Mucosa of descending colon (tissue), 3 donors: ENCODE measurements at regions not wholly inside any gene's neighbourhood (a gene's known extent, or its start where the extent isn't known, plus 50 kb on each side); places are given as distances from the start of the nearest gene placed in this dataset.
"Not testable (repeated sequence)": the region's sequence is repeated elsewhere in the genome, so short reads cannot be mapped to it uniquely, and the experiment has no call there.

Experiments
- ATAC-seq: fragments of 200-7000 bp; cut with Tn5 transposase; one replicate; pipeline ENCODE4 v1.9.1; 2020; ENCODE audit warnings: mild to moderate bottlenecking, moderate library complexity
- DNase-seq, 3 donors: peaks; one replicate each; pipeline ENCODE4 v3.0.0-alpha.2; 2020
- H3K36me3 ChIP-seq: fragments of 200-600 bp; one replicate; pipeline ENCODE4 v1.8.0; 2021; ENCODE audit warnings: low read depth, mild to moderate bottlenecking
- H3K4me1 ChIP-seq: fragments of 200-600 bp; one replicate; pipeline ENCODE4 v1.8.0; 2021; ENCODE audit warnings: low read depth, mild to moderate bottlenecking
- H3K4me3 ChIP-seq: fragments of 200-600 bp; one replicate; pipeline ENCODE4 v1.8.0; 2021; ENCODE audit warnings: mild to moderate bottlenecking
- H3K9me3 ChIP-seq: fragments of 200-600 bp; one replicate; pipeline ENCODE4 v1.8.0; 2021; ENCODE audit warnings: mild to moderate bottlenecking
- CTCF ChIP-seq: fragments of 200-600 bp; IDR thresholded peaks from one replicate; pipeline ENCODE4 v1.8.0; 2022; ENCODE audit warnings: antibody characterized with exemption, mild to moderate bottlenecking
- intact Hi-C, 2 donors: fragments of 100-400 bp; cut with DNase I in 1 of 2; cut with micrococcal nuclease in 1 of 2; formaldehyde crosslinking; loops; one replicate each; pipeline versions ENCODE4 v1.11.0 to v1.11.1; 2022; cut with DNase I, micrococcal nuclease
- donor health status: DM: no; HTN: no; CAD: no; lungs with moderate emphysema.
- donor health status: DM: no; HTN: no; CAD: no.
- donor health status: DM: no; HTN: yes; CAD: no.

- Histone ChIP-seq H3K4me1 (no peaks in the 10 kb centered on the region), H3K36me3 (no peaks in the 10 kb centered on the region), H3K9me3 (no peaks in the 10 kb centered on the region), H3K4me3 (no peak overlapping the region)
- TF ChIP-seq CTCF: no peak
- ATAC-seq (no peak), DNase-seq (no peak)
- intact Hi-C loops: no loop called here
Observed at GRCh38 chr7:153942036-153942435, 110.2 kb upstream of the DPP6 start.

- H3K9me3 ChIP-seq: no peaks in the 10 kb centered on the region
- intact Hi-C loops: no loop called here
- ATAC-seq (no peak), DNase-seq (no peak)
- no peak overlapping the region for H3K4me3 ChIP-seq
- no peak for TF ChIP-seq CTCF
- no peaks in the 10 kb centered on the region for H3K36me3 ChIP-seq
- no peaks in the 10 kb centered on the region for H3K4me1 ChIP-seq
Observed at GRCh38 chr7:153943457-153943856, 108.7 kb upstream of the DPP6 start.

GRCh38 chr7:153943861-153944260 lies 108.3 kb upstream of the DPP6 start:
- H3K36me3 ChIP-seq: no peaks in the 10 kb centered on the region
- H3K4me1 ChIP-seq: no peaks in the 10 kb centered on the region
- no peak for TF ChIP-seq CTCF
- no peak for DNase-seq
- no peak for ATAC-seq
- no peaks in the 10 kb centered on the region for H3K9me3 ChIP-seq
- no peak overlapping the region for H3K4me3 ChIP-seq
- intact Hi-C loops: no loop called here

- no peak for DNase-seq
- ATAC-seq: no peak
- intact Hi-C loops: no loop called here
- H3K4me3 ChIP-seq: no peak overlapping the region
- no peak for TF ChIP-seq CTCF
- no peaks in the 10 kb centered on the region for H3K4me1 ChIP-seq
- H3K36me3 ChIP-seq: no peaks in the 10 kb centered on the region
- no peaks in the 10 kb centered on the region for H3K9me3 ChIP-seq
Observed at GRCh38 chr7:153948060-153948459, 104.1 kb upstream of the DPP6 start.

- no peaks in the 10 kb centered on the region for H3K4me1 ChIP-seq
- intact Hi-C loops: no loop called here
- DNase-seq (no peak), ATAC-seq (no peak)
- no peaks in the 10 kb centered on the region for H3K9me3 ChIP-seq
- H3K4me3 ChIP-seq: no peak overlapping the region
- no peaks in the 10 kb centered on the region for H3K36me3 ChIP-seq
- no peak for TF ChIP-seq CTCF
Observed at GRCh38 chr7:153951316-153951715, 100.9 kb upstream of the DPP6 start.

- TF ChIP-seq CTCF: no peak
- Histone ChIP-seq H3K4me3 (no peak overlapping the region), H3K9me3 (no peaks in the 10 kb centered on the region), H3K36me3 (no peaks in the 10 kb centered on the region), H3K4me1 (no peaks in the 10 kb centered on the region)
- ATAC-seq (no peak), DNase-seq (no peak)
- intact Hi-C loops: no loop called here
Observed at GRCh38 chr7:153954477-153954876, 97.7 kb upstream of the DPP6 start.

- intact Hi-C loops, H3K36me3 ChIP-seq, ATAC-seq, H3K9me3 ChIP-seq, DNase-seq, H3K4me3 ChIP-seq, H3K4me1 ChIP-seq: not testable (repeated sequence)
Observed at GRCh38 chr7:153957677-153958076, 94.5 kb upstream of the DPP6 start.

GRCh38 chr7:153958381-153958780 lies 93.8 kb upstream of the DPP6 start:
- H3K36me3 ChIP-seq, DNase-seq, H3K4me3 ChIP-seq, H3K4me1 ChIP-seq, H3K9me3 ChIP-seq, intact Hi-C loops, ATAC-seq: not testable (repeated sequence)

- intact Hi-C loops, H3K36me3 ChIP-seq, ATAC-seq, DNase-seq, H3K4me3 ChIP-seq, H3K9me3 ChIP-seq, H3K4me1 ChIP-seq: not testable (repeated sequence)
Observed at GRCh38 chr7:153958789-153959188, 93.4 kb upstream of the DPP6 start.
